ENCODE measurements at regions not wholly inside any gene's neighbourhood (a gene's known extent, or its start where the extent isn't known, plus 50 kb on each side); places are given as distances from the start of the nearest gene placed in this dataset.

GRCh38 chr9:12182806-12183205, 510.4 kb upstream of the TYRP1 start:
- no TSS peak for BruUV-seq (replicated peaks)
- Histone ChIP-seq H3K36me3 (ENCODE audit: control insufficient read depth in 2 of 2, extremely low read depth in 1 of 2, insufficient read depth in 2 of 2, low read length in 2 of 2) (no peaks in the 10 kb centered on the region), H3K4me3 (replicated peaks in 1 of 3; ENCODE audit: insufficient read depth in 1 of 3, low read depth in 1 of 3, low read length in 3 of 3) (no peak overlapping the region), H3K79me2 (ENCODE audit: control insufficient read depth, insufficient read depth, low read length) (no peaks in the 10 kb centered on the region), H3K4me1 (ENCODE audit: control insufficient read depth, extremely low read depth, insufficient read depth, low read length) (no peaks in the 10 kb centered on the region), H3K9ac (replicated peaks; ENCODE audit: extremely low read depth, insufficient read depth, low read length) (no peak overlapping the region), H3K9me1 (replicated peaks; ENCODE audit: control insufficient read depth, extremely low read depth, insufficient read depth, low read length) (no peaks in the 10 kb centered on the region), H3K9me3 (replicated peaks; ENCODE audit: control insufficient read depth, insufficient read depth, low read length) (no peaks in the 10 kb centered on the region), H3K27ac (ENCODE audit: insufficient read depth, low read depth, low read length) (no peak overlapping the region), H3K4me2 (ENCODE audit: insufficient read depth, low read length) (no peak overlapping the region), H2AFZ (ENCODE audit: low read depth, low read length) (no peak overlapping the region), H4K20me1 (replicated peaks; ENCODE audit: control insufficient read depth, extremely low read depth, insufficient read depth, low read length) (no peaks in the 10 kb centered on the region), H3K27me3 (ENCODE audit: control insufficient read depth in 2 of 2, insufficient read depth in 2 of 2, low read length in 2 of 2) (no peaks in the 10 kb centered on the region)
- DNase-seq (ENCODE audit: low read depth, low spot score) (no peak), FAIRE-seq (no peak)
- POLR2A ChIA-PET, result no interaction called here
- CTCF ChIA-PET, result no interaction called here
- dilution Hi-C loops (cut with MboI; ENCODE audit: extremely low pct_ligation_motif_present, low sequenced_read_pairs) (no loop called here), intact Hi-C loops (cut with micrococcal nuclease) (no loop called here)
- no peak for TF ChIP-seq POLR2A (IDR thresholded peaks at IDR 0.05; ENCODE audit: low read depth, low read length)
- TF ChIP-seq, protein P1, sequence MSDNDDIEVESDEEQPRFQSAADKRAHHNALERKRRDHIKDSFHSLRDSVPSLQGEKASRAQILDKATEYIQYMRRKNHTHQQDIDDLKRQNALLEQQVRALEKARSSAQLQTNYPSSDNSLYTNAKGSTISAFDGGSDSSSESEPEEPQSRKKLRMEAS (IDR thresholded peaks at IDR 0.05; ENCODE audit: insufficient read depth, insufficient read length), result no peak
- TF ChIP-seq JUN (IDR thresholded peaks at IDR 0.05; ENCODE audit: borderline replicate concordance, insufficient read depth, insufficient read length, low read depth), result no peak
- no peak for TF ChIP-seq MYC (IDR thresholded peaks at IDR 0.05; ENCODE audit: low read depth, low read length)
- TF ChIP-seq CTCF (IDR thresholded peaks at IDR 0.05; ENCODE audit: extremely low read depth in 1 of 2, insufficient read depth in 1 of 2, low read depth in 1 of 2, low read length in 2 of 2), result no peak
- no peak for TF ChIP-seq GATA2 (IDR thresholded peaks at IDR 0.05; ENCODE audit: insufficient read depth, insufficient read length, low read depth, low read length)
- no peak for TF ChIP-seq POLR2AphosphoS5 (IDR thresholded peaks at IDR 0.05; ENCODE audit: insufficient read depth, low read depth, low read length)
- no peak for TF ChIP-seq EZH2 (IDR thresholded peaks at IDR 0.05; ENCODE audit: borderline replicate concordance, low read depth, low read length, severe bottlenecking)
- TF ChIP-seq FOS (IDR thresholded peaks at IDR 0.05; ENCODE audit: borderline replicate concordance, insufficient read depth, low read length), result no peak
